MM.1S (cell line): ENCODE measurements at regions not wholly inside any gene's neighbourhood (a gene's known extent, or its start where the extent isn't known, plus 50 kb on each side); places are given as distances from the start of the nearest gene placed in this dataset.

Source experiments
- DNase-seq: peaks from one replicate; pipeline ENCODE4 v3.0.0-alpha.2; 2015
- H2AFZ ChIP-seq: fragments of 300-600 bp; sonication (generic); 2 replicates; pipeline ENCODE4 v1.6.0; 2016; ENCODE audit warnings: antibody characterized with exemption, low read length
- H3F3A ChIP-seq: fragments of 300-600 bp; sonication (generic); 2 replicates; pipeline ENCODE4 v1.6.1; 2016; ENCODE audit warnings: mild to moderate bottlenecking, antibody characterized with exemption, low read length, moderate library complexity, mixed read lengths; ENCODE audit not compliant: insufficient read depth
- H3K27ac ChIP-seq: fragments of 300-600 bp; sonication (generic); 2 replicates; pipeline ENCODE4 v1.5.1; 2016; ENCODE audit warnings: mild to moderate bottlenecking, low read length
- H3K27me3 ChIP-seq: fragments of 300-600 bp; sonication (generic); replicated peaks from 2 replicates; pipeline ENCODE4 v1.6.0; 2016; ENCODE audit warnings: low read length; ENCODE audit not compliant: insufficient read depth
- H3K36me3 ChIP-seq: fragments of 300-600 bp; sonication (generic); replicated peaks from 2 replicates; pipeline ENCODE4 v1.6.1; 2016; ENCODE audit warnings: mild to moderate bottlenecking, low read length, mixed read lengths; ENCODE audit not compliant: insufficient read depth
- H3K4me1 ChIP-seq: fragments of 300-600 bp; sonication (generic); 2 replicates; pipeline ENCODE4 v1.6.1; 2016; ENCODE audit warnings: low read length, mixed read lengths
- H3K4me2 ChIP-seq: fragments of 300-600 bp; sonication (generic); 2 replicates; pipeline ENCODE4 v1.6.0; 2016; ENCODE audit warnings: low read depth, low read length
- H3K4me3 ChIP-seq: fragments of 300-600 bp; sonication (generic); 2 replicates; pipeline ENCODE4 v1.5.1; 2016; ENCODE audit warnings: low read length, mixed read lengths
- H3K79me2 ChIP-seq: fragments of 300-600 bp; sonication (generic); 2 replicates; pipeline ENCODE4 v1.6.1; 2016; ENCODE audit warnings: mixed run types, low read length, mixed read lengths
- H3K9ac ChIP-seq: fragments of 300-600 bp; sonication (generic); 2 replicates; pipeline ENCODE4 v1.6.1; 2016; ENCODE audit warnings: low read length, mixed read lengths
- H3K9me2 ChIP-seq: fragments of 300-600 bp; sonication (generic); replicated peaks from 2 replicates; pipeline ENCODE4 v1.6.1; 2016; ENCODE audit warnings: mild to moderate bottlenecking, low read length, mixed read lengths; ENCODE audit not compliant: insufficient read depth
- H3K9me3 ChIP-seq: fragments of 300-600 bp; sonication (generic); replicated peaks from 2 replicates; pipeline ENCODE4 v1.6.1; 2016; ENCODE audit warnings: mild to moderate bottlenecking, low read length, mixed read lengths; ENCODE audit not compliant: insufficient read depth
- H4K20me1 ChIP-seq: fragments of 300-600 bp; sonication (generic); 2 replicates; pipeline ENCODE4 v1.6.1; 2016; ENCODE audit warnings: mild to moderate bottlenecking, low read length, moderate library complexity, mixed read lengths; ENCODE audit not compliant: insufficient read depth
- EZH2 ChIP-seq: fragments of 300-600 bp; sonication (generic); optimal IDR thresholded peaks from 2 replicates; pipeline ENCODE3; 2017; ENCODE audit warnings: low read depth, mild to moderate bottlenecking, antibody characterized with exemption, low read length, mixed read lengths
- EZH2phosphoT487 ChIP-seq: fragments of 300-600 bp; sonication (generic); IDR thresholded peaks from 2 replicates; pipeline ENCODE4 v1.6.1; 2018; ENCODE audit warnings: antibody characterized with exemption, low read length
- TF ChIP-seq, protein P1 (sequence below): fragments of 300-600 bp; sonication (generic); IDR thresholded peaks from 2 replicates; pipeline ENCODE4 v1.5.1; 2016; ENCODE audit warnings: antibody characterized with exemption, low read length, mixed read lengths

- H3K9me2 ChIP-seq, result no peaks in the 10 kb centered on the region
- no peaks in the 10 kb centered on the region for H3K4me1 ChIP-seq
- TF ChIP-seq EZH2phosphoT487 (no peak), EZH2 (no peak)
- TF ChIP-seq, protein P1, sequence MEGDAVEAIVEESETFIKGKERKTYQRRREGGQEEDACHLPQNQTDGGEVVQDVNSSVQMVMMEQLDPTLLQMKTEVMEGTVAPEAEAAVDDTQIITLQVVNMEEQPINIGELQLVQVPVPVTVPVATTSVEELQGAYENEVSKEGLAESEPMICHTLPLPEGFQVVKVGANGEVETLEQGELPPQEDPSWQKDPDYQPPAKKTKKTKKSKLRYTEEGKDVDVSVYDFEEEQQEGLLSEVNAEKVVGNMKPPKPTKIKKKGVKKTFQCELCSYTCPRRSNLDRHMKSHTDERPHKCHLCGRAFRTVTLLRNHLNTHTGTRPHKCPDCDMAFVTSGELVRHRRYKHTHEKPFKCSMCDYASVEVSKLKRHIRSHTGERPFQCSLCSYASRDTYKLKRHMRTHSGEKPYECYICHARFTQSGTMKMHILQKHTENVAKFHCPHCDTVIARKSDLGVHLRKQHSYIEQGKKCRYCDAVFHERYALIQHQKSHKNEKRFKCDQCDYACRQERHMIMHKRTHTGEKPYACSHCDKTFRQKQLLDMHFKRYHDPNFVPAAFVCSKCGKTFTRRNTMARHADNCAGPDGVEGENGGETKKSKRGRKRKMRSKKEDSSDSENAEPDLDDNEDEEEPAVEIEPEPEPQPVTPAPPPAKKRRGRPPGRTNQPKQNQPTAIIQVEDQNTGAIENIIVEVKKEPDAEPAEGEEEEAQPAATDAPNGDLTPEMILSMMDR, result no peak
- no peaks in the 10 kb centered on the region for H4K20me1 ChIP-seq
- no peak for DNase-seq
- H3F3A ChIP-seq, result no peaks in the 10 kb centered on the region
- H3K9ac ChIP-seq, result no peak overlapping the region
- H2AFZ ChIP-seq, result no peak overlapping the region
- H3K79me2 ChIP-seq, result no peaks in the 10 kb centered on the region
- H3K27me3 ChIP-seq, result peaks cover 26% of the 10 kb centered on the region; the same call in 1 of the 2 replicates
- no peak overlapping the region for H3K4me2 ChIP-seq
- H3K27ac ChIP-seq, result no peak overlapping the region
- H3K36me3 ChIP-seq, result no peaks in the 10 kb centered on the region
- no peak overlapping the region for H3K4me3 ChIP-seq
- H3K9me3 ChIP-seq, result no peaks in the 10 kb centered on the region
Observed at GRCh38 chr11:119787074-119787461, 58.1 kb upstream of the NECTIN1 start.

DNA sequence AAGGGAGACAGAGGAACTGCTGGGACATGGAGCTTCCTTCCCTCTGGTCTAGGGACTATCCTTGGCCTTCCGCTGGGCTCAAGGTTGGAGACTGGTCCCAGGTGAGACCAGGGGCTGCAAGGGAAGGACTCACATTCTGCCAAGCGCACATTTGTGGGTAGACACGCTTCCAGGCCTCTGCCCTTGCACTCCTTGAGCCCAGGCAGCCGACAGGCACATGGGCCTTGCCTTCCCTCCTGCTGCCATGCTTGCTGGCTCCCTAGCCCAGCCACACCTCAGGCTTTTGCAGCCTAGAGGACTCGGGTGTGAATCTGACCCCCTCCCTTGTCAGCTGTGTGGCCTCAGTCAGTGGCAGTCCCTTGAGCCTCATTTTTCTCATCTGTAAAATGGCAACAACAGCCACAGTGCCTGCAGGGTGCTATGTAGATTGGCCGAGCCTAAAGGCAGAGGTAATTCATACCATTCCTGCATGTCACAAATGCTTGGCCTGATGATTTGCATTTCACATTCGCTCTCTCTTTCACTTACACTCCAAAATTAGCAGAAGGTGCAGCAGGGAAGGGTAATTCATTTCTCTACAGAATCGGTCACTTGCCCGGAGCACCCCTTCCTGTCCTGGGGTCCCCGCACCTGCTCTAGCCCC is 57.6 kb upstream of the NECTIN1 start:
- Histone ChIP-seq H3K27me3 (peaks cover 26% of the 10 kb centered on the region; the same call in 1 of the 2 replicates), H2AFZ (no peak overlapping the region), H3K4me1 (no peaks in the 10 kb centered on the region), H3K9ac (no peak overlapping the region), H3K79me2 (no peaks in the 10 kb centered on the region), H3K27ac (no peak overlapping the region), H3K4me2 (no peak overlapping the region), H3K4me3 (no peak overlapping the region), H3F3A (no peaks in the 10 kb centered on the region), H4K20me1 (no peaks in the 10 kb centered on the region), H3K9me2 (no peaks in the 10 kb centered on the region), H3K9me3 (no peaks in the 10 kb centered on the region), H3K36me3 (no peaks in the 10 kb centered on the region)
- TF ChIP-seq, protein P1, result no peak
- TF ChIP-seq EZH2phosphoT487 (no peak), EZH2 (no peak)
- no peak for DNase-seq

DNA sequence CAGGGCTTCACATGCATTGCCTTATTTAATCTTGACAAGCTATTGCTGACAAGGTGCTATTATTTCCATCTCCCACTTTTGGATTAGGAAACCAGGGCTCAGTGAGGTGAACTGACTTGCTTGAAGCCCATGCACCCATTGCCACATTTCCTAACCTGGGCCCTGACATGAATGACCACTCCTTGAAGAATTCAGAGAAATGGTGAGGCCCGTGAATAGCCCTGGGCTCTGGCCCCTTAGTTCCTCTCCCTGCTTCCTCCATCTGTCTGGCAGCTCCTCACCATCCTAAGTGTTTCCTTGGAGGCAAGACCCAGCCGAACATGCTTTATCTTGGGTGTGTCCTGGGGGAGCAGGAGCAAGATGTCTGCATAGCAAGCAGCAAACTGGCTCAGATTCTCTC is 56.1 kb upstream of the NECTIN1 start:
- no peaks in the 10 kb centered on the region for H3K4me1 ChIP-seq
- no peak overlapping the region for H2AFZ ChIP-seq
- DNase-seq, result no peak
- H3K9me2 ChIP-seq, result no peaks in the 10 kb centered on the region
- H3K9ac ChIP-seq, result no peak overlapping the region
- H3F3A ChIP-seq, result no peaks in the 10 kb centered on the region
- H3K79me2 ChIP-seq, result no peaks in the 10 kb centered on the region
- no peaks in the 10 kb centered on the region for H3K9me3 ChIP-seq
- no peaks in the 10 kb centered on the region for H3K36me3 ChIP-seq
- TF ChIP-seq EZH2, result no peak
- no peak for TF ChIP-seq EZH2phosphoT487
- TF ChIP-seq, protein P1, result no peak
- H3K4me3 ChIP-seq, result no peak overlapping the region
- H3K27me3 ChIP-seq, result peaks cover 23% of the 10 kb centered on the region
- no peaks in the 10 kb centered on the region for H4K20me1 ChIP-seq
- H3K27ac ChIP-seq, result no peak overlapping the region
- H3K4me2 ChIP-seq, result no peak overlapping the region
